HFF-Myc (cell line): ENCODE measurements at regions not wholly inside any gene's neighbourhood (a gene's known extent, or its start where the extent isn't known, plus 50 kb on each side); places are given as distances from the start of the nearest gene placed in this dataset.

Experiments used
- DNase-seq: peaks from one replicate; pipeline ENCODE4 v3.0.0-alpha.2; 2011; ENCODE audit warnings: low read depth; ENCODE audit errors: extremely low read depth
- H3K4me3 ChIP-seq: replicated peaks from 2 replicates; pipeline ENCODE4 v1.5.1; 2011; ENCODE audit warnings: low read depth, mild to moderate bottlenecking, control low read depth, low read length
- CTCF ChIP-seq: IDR thresholded peaks from 2 replicates; pipeline ENCODE4 v1.5.1; 2012; ENCODE audit warnings: mild to moderate bottlenecking, low read depth, low read length, control low read depth; ENCODE audit errors: missing control alignments

GRCh38 chr7:108985037-108985436 is 415.4 kb downstream of the DNAJB9 start:
- H3K4me3 ChIP-seq, result no peak overlapping the region
- DNase-seq, result no peak
- TF ChIP-seq CTCF, result no peak

- no peak overlapping the region for H3K4me3 ChIP-seq
- TF ChIP-seq CTCF, result no peak
- DNase-seq, result no peak
Observed at GRCh38 chr7:108989319-108989718, 419.6 kb downstream of the DNAJB9 start.

GRCh38 chr7:108997480-108997879 is 427.8 kb downstream of the DNAJB9 start:
- no peak overlapping the region for H3K4me3 ChIP-seq
- no peak for TF ChIP-seq CTCF
- DNase-seq, result no peak

- no peak overlapping the region for H3K4me3 ChIP-seq
- no peak for TF ChIP-seq CTCF
- no peak for DNase-seq
Observed at GRCh38 chr7:109003742-109004141, 434.1 kb downstream of the DNAJB9 start.

DNA sequence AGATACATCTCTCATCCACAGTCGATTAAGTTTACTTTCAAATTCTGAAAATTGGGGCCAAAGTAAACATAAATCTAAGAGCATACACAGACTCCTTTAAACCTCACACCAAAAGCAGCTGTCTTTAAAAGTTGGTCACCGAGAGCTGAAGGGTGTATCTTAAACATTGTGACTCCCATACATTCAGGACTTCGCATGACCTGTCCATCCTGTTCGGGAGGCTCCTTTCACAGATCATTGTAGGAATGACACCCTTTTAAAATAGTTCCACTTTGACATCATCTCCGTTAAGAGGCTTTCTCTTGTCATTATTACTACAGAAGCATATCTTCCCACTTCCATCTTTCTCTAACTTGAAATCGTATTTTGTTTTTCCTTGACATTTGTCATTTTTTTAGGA is 440.0 kb downstream of the DNAJB9 start:
- DNase-seq, result no peak
- TF ChIP-seq CTCF, result no peak
- H3K4me3 ChIP-seq, result no peak overlapping the region

- H3K4me3 ChIP-seq, result no peak overlapping the region
- TF ChIP-seq CTCF, result no peak
- no peak for DNase-seq
Observed at GRCh38 chr7:109020251-109020650, 450.6 kb downstream of the DNAJB9 start.

DNA sequence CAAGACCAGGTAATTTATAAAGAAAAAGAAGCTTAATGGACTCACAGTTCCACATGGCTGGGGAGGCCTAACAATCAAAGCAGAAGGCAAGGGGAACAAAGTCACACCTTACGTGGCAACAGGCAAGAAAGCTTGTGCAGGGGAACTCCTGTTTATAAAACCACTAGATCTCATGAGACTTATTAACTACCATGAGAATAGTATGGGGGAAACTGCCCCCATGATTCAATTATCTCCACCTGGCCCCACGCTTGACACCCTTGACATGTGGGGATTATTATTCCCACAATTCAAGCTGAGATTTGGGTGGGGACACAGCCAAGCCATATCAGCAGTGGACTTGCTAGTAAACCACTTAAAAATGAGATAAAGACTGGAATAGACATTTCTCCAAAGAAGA is 451.7 kb downstream of the DNAJB9 start:
- TF ChIP-seq CTCF, result no peak
- no peak overlapping the region for H3K4me3 ChIP-seq
- DNase-seq, result no peak
